Left kidney (tissue), 1 donor: ENCODE measurements at regions not wholly inside any gene's neighbourhood (a gene's known extent, or its start where the extent isn't known, plus 50 kb on each side); places are given as distances from the start of the nearest gene placed in this dataset.
"Not testable (repeated sequence)": the region's sequence is repeated elsewhere in the genome, so short reads cannot be mapped to it uniquely, and the experiment has no call there.

ENCODE experiments used
- DNase-seq: peaks from one replicate; pipeline ENCODE4 v3.0.0-alpha.2; 2013

DNA sequence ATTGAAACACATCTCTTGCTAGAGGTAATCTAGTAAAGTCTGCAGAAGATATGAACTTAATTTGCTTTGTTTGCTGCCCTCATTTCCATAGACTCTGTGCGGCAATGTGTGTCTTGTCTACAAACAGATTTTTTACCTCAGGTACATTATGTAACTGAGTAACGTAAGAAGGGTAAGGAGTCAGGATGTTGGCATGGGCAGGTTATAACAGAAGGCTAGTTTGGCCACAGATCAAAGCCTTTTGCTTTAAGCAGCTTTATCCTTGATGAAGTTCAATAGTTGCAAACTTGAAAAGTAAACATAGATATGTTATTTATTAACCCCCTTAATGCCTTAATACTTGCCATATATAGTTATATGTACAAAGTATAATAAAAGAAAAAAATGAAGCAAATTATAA, 391.6 kb upstream of the FKBP1C start:
- DNase-seq = no peak

- no peak for DNase-seq
Observed at GRCh38 chr6:62808565-62809293, 402.5 kb upstream of the FKBP1C start.

GRCh38 chr6:62805431-62805830, 405.8 kb upstream of the FKBP1C start:
- DNase-seq = no peak

DNA sequence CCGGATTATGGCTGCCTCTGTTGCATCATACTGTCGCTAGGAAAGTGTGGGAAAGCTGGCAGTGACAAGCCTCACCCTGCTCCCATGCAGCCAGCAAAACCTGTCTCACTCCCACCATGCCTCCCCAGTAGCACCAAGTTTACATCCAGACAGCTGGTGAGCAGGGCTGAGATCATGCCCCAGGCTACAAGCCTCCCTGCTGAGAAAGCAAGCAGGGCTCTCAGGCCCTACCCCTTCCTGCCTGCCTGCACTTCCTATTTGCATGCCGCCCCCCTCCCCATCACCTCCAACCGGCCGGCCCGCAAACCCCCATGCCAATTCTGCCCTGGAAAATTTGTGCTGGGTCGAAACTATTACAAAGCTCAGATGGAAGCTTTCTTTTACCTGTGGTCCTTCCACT, 408.2 kb upstream of the FKBP1C start:
- no peak for DNase-seq

DNA sequence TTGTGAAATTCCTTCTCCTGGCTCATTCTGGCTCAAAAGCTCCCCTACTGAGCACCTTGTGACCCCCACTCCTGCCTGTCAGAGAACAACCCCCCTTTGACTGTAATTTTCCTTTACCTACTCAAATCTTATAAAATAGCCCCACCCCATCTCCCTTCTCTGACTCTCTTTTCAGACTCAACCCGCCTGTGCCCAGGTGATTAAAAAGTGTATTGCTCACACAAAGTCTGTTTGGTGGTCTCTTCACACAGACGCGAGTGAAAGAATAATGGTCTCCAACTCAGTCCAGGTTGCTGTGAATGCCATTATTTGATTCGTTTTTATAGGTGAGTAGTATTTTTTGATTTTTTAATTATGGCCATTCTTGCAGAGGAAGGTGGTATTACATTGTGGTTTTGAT, 414.1 kb upstream of the FKBP1C start:
- no peak for DNase-seq

DNA sequence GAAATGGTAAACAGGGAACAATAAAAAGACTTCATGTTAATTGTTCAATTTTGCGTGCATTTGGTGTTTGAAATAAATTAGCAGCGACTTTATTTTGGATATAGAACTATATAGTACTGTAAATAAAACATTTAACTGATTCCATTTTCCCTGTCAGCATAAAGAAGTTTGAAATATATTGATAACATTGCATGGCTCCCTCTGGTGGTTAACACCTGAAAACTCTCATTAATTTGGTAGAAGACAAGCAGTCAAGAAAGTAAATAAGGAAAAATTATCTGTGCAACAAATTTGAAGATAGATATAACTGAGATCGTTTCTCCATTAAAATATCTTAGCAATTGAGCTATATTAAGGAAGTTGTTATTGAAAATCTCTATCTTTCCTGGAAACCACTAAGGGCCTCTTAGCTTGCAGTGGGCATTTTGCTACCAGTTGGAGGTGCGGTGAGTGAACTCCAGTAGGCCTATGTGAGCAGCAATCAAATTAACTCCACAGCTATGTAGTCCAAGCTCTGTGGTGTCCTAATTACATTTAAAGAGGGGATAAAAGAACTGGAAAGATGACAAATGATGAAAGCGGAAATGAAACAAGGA, 435.7 kb upstream of the FKBP1C start:
- peak; percentile 3 for DNase-seq

- DNase-seq = not testable (repeated sequence)
Observed at GRCh38 chr6:62766174-62766573, 445.1 kb upstream of the FKBP1C start.

GRCh38 chr6:62764841-62765240, 446.4 kb upstream of the FKBP1C start:
- DNase-seq = no peak

DNA sequence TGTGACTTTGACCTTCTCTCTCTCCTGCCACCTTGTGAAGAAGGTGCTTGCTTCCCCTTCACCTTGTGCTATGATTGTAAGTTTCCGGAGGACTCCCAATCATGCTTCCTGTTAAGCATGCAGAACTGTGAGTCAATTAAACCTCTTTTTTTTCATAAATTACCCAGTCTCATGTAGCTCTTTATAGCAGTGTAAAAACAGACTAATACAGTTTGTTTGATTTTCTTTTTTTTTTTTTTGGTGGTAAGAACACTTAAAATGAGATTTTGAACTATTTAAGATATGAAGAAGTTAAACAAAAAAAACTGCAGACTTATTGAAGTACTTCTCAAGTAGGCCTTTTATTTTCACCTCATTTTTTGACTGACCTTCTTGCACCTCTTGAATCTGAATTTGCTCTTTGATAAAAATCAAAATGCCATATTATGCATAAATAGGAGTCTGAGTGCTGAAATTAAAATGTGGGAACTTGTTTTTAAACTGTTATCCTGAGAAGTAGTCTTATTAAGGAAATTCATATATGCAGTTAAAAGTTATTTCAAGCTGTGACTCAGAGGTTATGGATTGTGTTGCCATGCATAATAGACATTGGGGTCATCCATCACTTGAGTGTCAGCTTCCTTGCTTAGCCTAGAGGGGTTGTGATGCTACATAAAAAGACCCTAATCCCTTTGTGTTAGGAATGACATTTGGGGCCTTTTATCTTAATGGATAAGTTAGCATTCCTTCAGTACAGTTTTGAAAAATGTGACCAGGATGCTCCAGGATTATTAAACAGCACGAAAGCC, 447.9 kb upstream of the FKBP1C start:
- DNase-seq = no peak

- DNase-seq = no peak
Observed at GRCh38 chr6:62746968-62747367, 460.9 kb upstream of the KHDRBS2 start.

GRCh38 chr6:62746161-62746560, 460.1 kb upstream of the KHDRBS2 start:
- DNase-seq = no peak

- DNase-seq = no peak
Observed at GRCh38 chr6:62740596-62740995, 454.6 kb upstream of the KHDRBS2 start.

- DNase-seq = no peak
Observed at GRCh38 chr6:62740171-62740570, 454.1 kb upstream of the KHDRBS2 start.

DNA sequence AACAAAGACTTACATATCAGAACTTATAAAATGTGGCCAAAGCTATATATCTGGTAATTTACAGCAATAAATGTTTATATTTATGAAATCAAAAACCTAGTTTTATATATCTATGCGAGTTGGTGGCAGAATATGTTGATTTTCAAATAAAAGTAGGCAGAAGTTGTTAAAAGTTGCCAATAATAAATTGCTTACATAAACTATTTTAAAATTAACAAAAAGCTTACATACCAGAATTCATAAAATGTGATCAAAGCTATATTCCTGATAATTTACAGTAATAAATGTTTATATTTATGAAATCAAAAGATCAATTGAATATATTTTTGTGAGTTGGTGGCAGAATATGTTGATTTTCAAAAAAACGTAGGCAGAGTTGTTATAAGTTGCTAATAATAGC, 451.8 kb upstream of the KHDRBS2 start:
- DNase-seq = no peak

DNA sequence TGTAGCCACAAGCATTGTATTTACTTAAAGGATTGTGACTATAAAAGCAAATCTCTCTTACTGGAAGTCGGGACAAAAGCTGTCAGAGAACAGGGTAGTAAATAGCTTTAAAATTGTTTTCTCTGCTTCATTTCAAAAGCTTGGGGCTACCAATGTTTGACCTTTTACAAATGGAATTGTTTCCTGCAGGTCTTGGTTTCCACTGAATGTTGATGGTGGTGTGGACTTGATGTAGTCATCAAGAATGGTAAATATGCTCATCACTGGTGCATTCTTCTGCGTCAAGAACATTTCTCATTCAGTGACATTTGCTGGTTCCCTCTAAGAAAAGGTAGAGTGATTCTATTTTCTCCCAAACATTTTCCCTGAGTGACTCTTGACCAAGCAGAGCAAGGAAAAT, 435.4 kb upstream of the KHDRBS2 start:
- DNase-seq = no peak

DNA sequence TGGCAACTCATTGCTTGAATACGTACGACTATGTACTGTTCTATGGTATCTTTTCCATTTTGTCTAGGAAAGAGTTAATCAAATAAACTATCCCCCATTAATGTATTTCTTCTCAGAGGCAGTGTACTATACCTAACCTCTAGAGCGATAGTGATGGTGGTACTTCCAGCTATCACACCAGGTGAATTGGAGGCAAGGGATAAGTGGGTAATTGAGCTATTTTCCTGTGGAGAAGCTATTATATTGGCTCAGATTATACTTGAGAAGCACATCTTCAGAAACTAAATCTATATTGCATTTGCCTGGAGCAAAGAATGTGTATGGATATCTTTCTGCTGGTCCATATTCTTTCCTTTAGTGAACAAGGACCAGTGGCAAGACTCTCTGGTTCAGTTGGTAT, 430.7 kb upstream of the KHDRBS2 start:
- DNase-seq = no peak

DNA sequence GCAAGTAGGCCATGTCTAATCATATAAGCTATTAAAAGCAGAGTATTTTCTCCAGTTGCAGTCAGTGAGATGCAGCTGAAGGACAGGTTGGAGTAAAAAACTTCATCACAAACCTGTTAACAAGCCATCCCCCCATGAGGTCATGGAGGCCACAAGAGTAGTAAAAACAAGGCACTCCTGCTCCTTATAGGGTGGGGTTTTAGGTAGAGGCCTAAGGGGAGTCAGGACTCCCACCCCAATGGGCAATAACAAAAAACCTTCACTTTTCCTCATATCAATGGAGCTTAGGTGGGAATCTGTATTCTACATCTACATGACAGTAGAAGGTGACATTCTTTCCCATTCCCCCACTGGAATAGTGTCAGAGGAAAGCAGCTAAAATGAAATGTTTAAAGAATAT, 428.1 kb upstream of the KHDRBS2 start:
- DNase-seq = no peak

DNA sequence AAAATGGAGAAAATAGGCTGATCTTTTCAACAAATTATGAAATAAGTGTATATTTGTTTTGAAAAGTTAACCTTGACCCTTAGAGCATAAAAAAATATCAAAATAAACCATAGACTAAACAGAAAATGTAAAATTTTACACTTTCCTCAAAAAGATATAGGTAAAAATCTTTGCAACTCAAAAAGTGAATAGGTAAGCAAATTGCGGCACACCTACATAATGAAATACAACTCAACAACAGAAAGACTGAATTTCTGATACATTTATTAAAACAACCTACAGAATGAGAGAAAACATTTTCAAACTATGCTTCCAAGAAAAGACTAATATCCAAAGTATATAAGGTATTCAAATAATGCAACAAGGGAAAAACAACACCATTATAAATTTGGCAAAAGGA, 425.7 kb upstream of the KHDRBS2 start:
- DNase-seq = no peak

- no peak for DNase-seq
Observed at GRCh38 chr6:62707914-62708313, 421.9 kb upstream of the KHDRBS2 start.

GRCh38 chr6:62707156-62707555, 421.1 kb upstream of the KHDRBS2 start:
- DNase-seq = no peak

DNA sequence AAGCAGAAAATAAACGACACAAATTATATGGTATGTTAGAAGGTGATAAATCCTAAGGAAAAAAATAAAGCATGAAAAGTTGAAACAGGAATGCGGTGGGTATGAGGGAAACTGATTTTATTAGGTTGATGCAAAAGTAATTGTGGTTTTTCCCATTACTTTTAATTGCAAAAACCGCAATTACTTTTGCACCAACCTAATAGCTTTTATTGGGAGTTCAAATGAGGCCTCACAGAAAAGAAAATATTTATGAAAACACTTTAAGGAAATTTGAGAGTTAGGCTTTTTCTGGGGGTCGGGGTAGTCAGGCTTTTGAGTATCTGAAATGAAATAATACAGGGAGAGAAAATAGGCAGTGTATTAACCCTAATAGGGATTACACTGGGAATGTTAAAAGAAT, 397.0 kb upstream of the KHDRBS2 start:
- DNase-seq = no peak

- DNase-seq = no peak
Observed at GRCh38 chr6:62681108-62681507, 395.1 kb upstream of the KHDRBS2 start.

DNA sequence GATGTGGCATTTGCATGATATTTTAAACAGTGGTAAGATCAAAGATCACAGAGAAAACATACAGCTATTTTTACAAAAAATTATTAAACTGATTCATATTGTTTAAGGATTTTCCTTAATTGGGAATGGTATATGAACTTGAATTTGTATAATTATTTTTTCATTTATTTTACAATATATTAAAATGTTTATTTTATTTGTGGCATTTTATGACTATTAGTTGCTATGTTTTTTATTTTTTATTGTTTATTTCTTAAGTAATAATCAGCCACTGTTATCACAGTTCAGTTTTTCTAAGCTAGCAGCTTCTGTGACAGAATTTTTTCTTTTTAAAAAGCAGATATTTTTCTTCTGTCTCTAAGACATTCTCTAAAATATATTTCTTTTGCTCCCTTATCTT, 387.0 kb upstream of the KHDRBS2 start:
- DNase-seq = no peak
